ENCODE measurements at regions not wholly inside any gene's neighbourhood (a gene's known extent, or its start where the extent isn't known, plus 50 kb on each side); places are given as distances from the start of the nearest gene placed in this dataset.
"Not testable (repeated sequence)": the region's sequence is repeated elsewhere in the genome, so short reads cannot be mapped to it uniquely, and the experiment has no call there.

DNA sequence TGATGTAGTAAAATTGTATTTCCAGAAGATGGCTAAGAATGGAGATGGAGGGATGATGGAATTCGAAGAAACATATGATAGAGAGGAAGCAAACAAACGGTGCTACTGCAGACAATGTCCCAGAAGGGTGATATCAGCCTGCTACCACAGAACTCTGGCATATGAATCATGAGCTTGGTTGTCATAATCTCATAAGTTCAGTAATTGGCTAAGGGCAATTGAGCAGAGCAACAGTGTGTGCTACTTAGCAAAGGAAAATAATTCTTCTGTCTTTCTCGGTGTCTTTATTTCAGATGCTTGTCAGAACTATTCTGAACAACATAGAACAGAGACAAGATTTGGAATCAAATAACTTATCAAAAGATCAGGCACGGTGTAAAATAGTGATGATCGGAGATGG lies 407.3 kb downstream of the GBE1 start:
- ATAC-seq = no peak
- H3K4me3 ChIP-seq = no peak overlapping the region
- TF ChIP-seq CTCF (IDR thresholded peaks at IDR 0.05) (no peak), POLR2A (IDR thresholded peaks at IDR 0.05) (no peak)
- no peak overlapping the region for H3K27ac ChIP-seq
- no peaks in the 10 kb centered on the region for H3K4me1 ChIP-seq
- WGBS, 2 donors = 60 to 72% methylated on average over 5 of the region's 5 CpGs
- H3K9me3 ChIP-seq = no peaks in the 10 kb centered on the region
- no peaks in the 10 kb centered on the region for H3K27me3 ChIP-seq
- no peak for DNase-seq
- intact Hi-C loops (cut with DNase I) = no loop called here
- H3K36me3 ChIP-seq (replicated peaks in 1 of 2; ENCODE audit: insufficient read depth in 1 of 2, low read depth in 2 of 2) = no peaks in the 10 kb centered on the region

DNA sequence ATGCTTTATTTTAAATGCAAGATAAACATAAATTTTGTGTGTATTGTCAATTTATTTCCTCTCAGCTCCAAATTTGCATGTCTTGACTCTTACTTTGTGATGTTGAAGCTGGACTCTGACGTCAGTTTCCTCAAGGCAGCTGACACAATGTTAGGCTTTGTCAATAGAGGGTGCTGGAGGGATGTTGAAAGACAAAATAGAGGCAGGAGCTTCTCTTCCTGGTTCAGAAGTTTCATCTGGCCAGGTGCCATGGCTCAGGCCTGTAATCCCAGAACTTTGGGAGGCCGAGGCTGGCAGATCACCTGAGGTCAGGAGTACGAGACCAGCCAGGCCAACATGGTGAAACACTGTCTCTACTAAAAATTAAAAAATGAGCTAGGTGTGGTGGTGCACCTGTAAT lies 408.6 kb downstream of the GBE1 start:
- TF ChIP-seq CTCF (IDR thresholded peaks at IDR 0.05) (no peak), POLR2A (IDR thresholded peaks at IDR 0.05) (no peak)
- H3K4me3 ChIP-seq = no peak overlapping the region
- no peaks in the 10 kb centered on the region for H3K4me1 ChIP-seq
- no peak overlapping the region for H3K27ac ChIP-seq
- intact Hi-C loops (cut with DNase I) = no loop called here
- H3K9me3 ChIP-seq = no peaks in the 10 kb centered on the region
- no peaks in the 10 kb centered on the region for H3K36me3 ChIP-seq (replicated peaks in 1 of 2; ENCODE audit: insufficient read depth in 1 of 2, low read depth in 2 of 2)
- no peak for DNase-seq
- H3K27me3 ChIP-seq = no peaks in the 10 kb centered on the region
- 37 to 51% methylated on average over 3 of the region's 3 CpGs for WGBS, 2 donors
- no peak for ATAC-seq

DNA sequence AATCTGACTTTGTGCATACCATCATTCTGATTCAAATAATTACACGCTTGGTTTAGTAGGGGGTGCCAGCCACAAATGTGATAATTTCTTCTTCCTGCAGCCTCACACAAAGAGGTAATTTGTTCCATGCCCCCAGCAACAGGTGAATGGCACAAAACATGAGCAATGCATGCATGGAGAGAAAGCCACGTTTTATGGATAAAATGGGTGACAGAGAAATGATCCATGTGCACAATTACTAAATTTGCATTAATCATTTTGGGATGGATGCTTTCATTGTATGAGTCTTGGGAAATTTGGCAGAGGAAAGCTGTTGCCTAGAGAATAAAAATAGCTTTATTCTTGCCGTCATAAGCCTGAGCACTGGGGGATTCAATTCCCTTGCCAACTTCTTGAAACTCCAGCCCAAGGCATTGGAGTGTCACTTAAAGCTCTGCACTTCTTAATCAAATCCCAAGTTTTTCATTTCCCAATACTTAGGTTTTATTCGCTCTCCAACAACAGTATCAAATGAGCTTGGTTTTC lies 411.6 kb downstream of the GBE1 start:
- no peaks in the 10 kb centered on the region for H3K36me3 ChIP-seq (replicated peaks in 1 of 2; ENCODE audit: insufficient read depth in 1 of 2, low read depth in 2 of 2)
- intact Hi-C loops (cut with DNase I) = no loop called here
- H3K27ac ChIP-seq = no peak overlapping the region
- no peaks in the 10 kb centered on the region for H3K9me3 ChIP-seq
- no peak overlapping the region for H3K4me3 ChIP-seq
- 58 to 60% methylated on average over 4 of the region's 4 CpGs for WGBS, 2 donors
- H3K4me1 ChIP-seq = no peaks in the 10 kb centered on the region
- TF ChIP-seq CTCF (IDR thresholded peaks at IDR 0.05) (no peak), POLR2A (IDR thresholded peaks at IDR 0.05) (no peak)
- H3K27me3 ChIP-seq = no peaks in the 10 kb centered on the region
- ATAC-seq (no peak), DNase-seq (no peak)

DNA sequence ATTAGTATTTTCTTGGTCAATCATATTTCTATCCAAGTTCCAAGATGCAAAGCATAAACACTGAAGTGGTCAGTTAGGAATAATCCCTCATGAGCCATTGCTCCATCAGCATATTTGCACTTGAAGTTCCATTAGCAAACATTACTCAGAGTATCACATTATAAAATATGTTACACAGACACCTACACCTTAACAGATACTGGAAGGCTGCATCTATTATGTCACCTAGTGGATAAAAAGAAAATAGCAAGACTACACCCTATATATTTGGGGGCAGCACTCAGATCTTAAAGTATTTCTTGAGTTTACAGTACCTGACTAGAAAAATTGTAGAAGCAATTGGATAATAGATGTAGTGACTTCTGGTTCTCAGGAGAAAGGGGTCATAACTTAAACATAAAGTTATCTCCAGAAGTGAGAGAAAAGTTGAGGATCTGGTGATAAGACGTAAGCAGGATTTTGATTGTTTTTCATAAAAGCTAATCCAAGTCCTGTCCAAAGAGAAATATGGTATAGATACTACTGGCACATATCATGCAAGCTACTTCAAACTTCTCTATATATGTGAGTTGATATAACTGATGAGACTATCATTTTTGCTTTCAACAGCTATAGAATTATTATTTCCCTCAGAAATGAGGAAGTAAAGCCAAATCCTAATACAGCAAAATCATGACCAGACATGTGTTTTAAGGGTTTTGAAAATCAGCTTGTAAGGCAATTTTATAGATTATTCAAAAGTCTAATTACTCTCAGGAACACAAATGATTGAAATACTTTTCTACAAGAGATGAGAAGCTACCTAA lies 422.2 kb downstream of the GBE1 start:
- Histone ChIP-seq H3K36me3 (replicated peaks in 1 of 2; ENCODE audit: insufficient read depth in 1 of 2, low read depth in 2 of 2) (no peaks in the 10 kb centered on the region), H3K27ac (no peak overlapping the region), H3K9me3 (no peaks in the 10 kb centered on the region), H3K4me1 (no peaks in the 10 kb centered on the region), H3K27me3 (no peaks in the 10 kb centered on the region), H3K4me3 (no peak overlapping the region)
- DNase-seq = no peak
- intact Hi-C loops (cut with DNase I) = no loop called here
- TF ChIP-seq POLR2A (IDR thresholded peaks at IDR 0.05) (no peak), CTCF (IDR thresholded peaks at IDR 0.05) (peak in 4 of 7 experiments; percentile 21 to 42 (median 30))
- 73 to 78% methylated on average over 1 of the region's 1 CpG for WGBS, 2 donors
- no peak for ATAC-seq

DNA sequence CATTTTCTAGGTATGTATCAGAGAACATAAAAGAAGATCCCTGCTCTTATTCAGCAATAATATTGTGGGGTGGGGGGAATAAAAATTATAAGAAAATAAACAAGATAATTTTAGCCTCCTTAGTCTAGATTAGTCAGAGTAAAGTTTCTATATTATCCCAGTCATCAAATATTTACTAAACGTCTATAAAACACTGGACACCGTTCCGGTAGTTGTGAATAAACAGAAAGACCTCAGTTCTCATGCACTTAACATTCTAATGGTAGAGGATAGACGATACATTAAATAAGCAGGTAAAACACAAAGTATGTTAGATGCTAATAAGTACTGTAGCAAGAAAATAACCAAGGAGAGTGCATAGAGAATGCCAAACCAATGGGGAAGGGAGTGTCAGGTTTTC lies 425.0 kb downstream of the GBE1 start:
- intact Hi-C loops (cut with DNase I) = no loop called here
- ATAC-seq (no peak), DNase-seq (no peak)

GRCh38 chr3:81329835-81330234 lies 431.6 kb downstream of the GBE1 start:
- H3K36me3 ChIP-seq (replicated peaks in 1 of 2; ENCODE audit: insufficient read depth in 1 of 2, low read depth in 2 of 2); ATAC-seq; H3K27ac ChIP-seq; H3K9me3 ChIP-seq; H3K27me3 ChIP-seq; intact Hi-C loops (cut with DNase I); DNase-seq; H3K4me1 ChIP-seq; H3K4me3 ChIP-seq: not testable (repeated sequence)
- WGBS, 2 donors = 83 to 84% methylated on average over 7 of the region's 7 CpGs

More for the DNA sequence above, 425.0 kb downstream of the GBE1 start:
- Histone ChIP-seq H3K4me3 (no peak overlapping the region), H3K27me3 (no peaks in the 10 kb centered on the region), H3K36me3 (replicated peaks in 1 of 2; ENCODE audit: insufficient read depth in 1 of 2, low read depth in 2 of 2) (no peaks in the 10 kb centered on the region), H3K9me3 (no peaks in the 10 kb centered on the region), H3K4me1 (no peaks in the 10 kb centered on the region), H3K27ac (no peak overlapping the region)
- 43 to 44% methylated on average over 4 of the region's 4 CpGs for WGBS, 2 donors
- TF ChIP-seq POLR2A (IDR thresholded peaks at IDR 0.05) = no peak
- no peak for TF ChIP-seq CTCF (IDR thresholded peaks at IDR 0.05)
